K562 (cell line): ENCODE measurements at regions not wholly inside any gene's neighbourhood (a gene's known extent, or its start where the extent isn't known, plus 50 kb on each side); places are given as distances from the start of the nearest gene placed in this dataset.

ENCODE experiments used
- ATAC-seq: fragments of 200-7000 bp; cut with Tn5 transposase; 3 replicates; pipeline ENCODE4 v1.9.1; 2020; ENCODE audit warnings: moderate library complexity
- BruUV-seq: library from RNA; stranded (reverse); fragments of 400-500 nt; replicated peaks from 2 replicates; lab custom pipeline; 2021; lab: Mats Ljungman, UMichigan
- CTCF ChIA-PET: fragments of 300-600 bp; formaldehyde crosslinking; extraction: SDS; loops from one replicate; lab custom pipeline; 2021; ENCODE audit warnings: low intra/inter-chr PET ratio; lab: Yijun Ruan, JAX
- POLR2A ChIA-PET: fragments of 300-600, 350-650 bp; sonication (Branson Sonifier 250); formaldehyde crosslinking; extraction: SDS; loops from one replicate; lab custom pipeline; 2021; ENCODE audit warnings: antibody characterized with exemption, inconsistent platforms; lab: Yijun Ruan, JAX
- DNase-seq, 4 experiments: peaks; one replicate each; pipeline versions ENCODE4 v3.0.0 to v3.0.0-alpha.2; 2011 to 2018; ENCODE audit warnings: low spot score in 3 of 4, mixed read lengths in 3 of 4; ENCODE audit errors: extremely low read depth in 1 of 4
- FAIRE-seq: peaks from 2 replicates; lab custom pipeline; 2011; peaks lifted over from hg19 to GRCh38; lab: Jason Lieb, UNC
- H2AFZ ChIP-seq: 2 replicates; pipeline ENCODE4 v1.6.0; 2011; ENCODE audit warnings: low read depth, low read length, control low read depth, inconsistent platforms
- H3K27ac ChIP-seq: fragments of 200-600 bp; 3 replicates; pipeline ENCODE4 v1.8.0; 2011; ENCODE audit warnings: low read depth, mild to moderate bottlenecking, control low read depth, inconsistent platforms, low read length, moderate library complexity, mixed read lengths; ENCODE audit errors: extremely low read depth
- H3K27me3 ChIP-seq, 2 experiments: fragments of 300-600 bp in 1 of 2; 2 replicates in 1 of 2; 3 replicates in 1 of 2; pipeline versions ENCODE4 v1.6.0 to v1.8.0; 2011; ENCODE audit warnings: inconsistent platforms in 2 of 2, low read length in 2 of 2, mild to moderate bottlenecking in 1 of 2, mixed read lengths in 1 of 2, moderate library complexity in 1 of 2; ENCODE audit not compliant: control insufficient read depth in 2 of 2, insufficient read depth in 2 of 2
- H3K36me3 ChIP-seq: fragments of 300-600 bp; 3 replicates; pipeline ENCODE4 v1.8.0; 2011; ENCODE audit warnings: mild to moderate bottlenecking, low read length, inconsistent platforms; ENCODE audit not compliant: control insufficient read depth, insufficient read depth
- H3K4me1 ChIP-seq, 2 experiments: fragments of 200-600 bp in 1 of 2; replicated peaks in 1 of 2; 2 replicates in 1 of 2; 3 replicates in 1 of 2; pipeline versions ENCODE4 v1.5.1 to v1.8.0; 2011; ENCODE audit warnings: inconsistent platforms in 2 of 2, low read length in 2 of 2, mild to moderate bottlenecking in 1 of 2, mixed read lengths in 1 of 2, moderate library complexity in 1 of 2; ENCODE audit not compliant: control insufficient read depth in 2 of 2, insufficient read depth in 2 of 2
- H3K4me2 ChIP-seq: 2 replicates; pipeline ENCODE4 v1.6.1; 2011; ENCODE audit warnings: low read length, control low read depth, inconsistent platforms, mixed read lengths; ENCODE audit not compliant: insufficient read depth
- H3K4me3 ChIP-seq: fragments of 200-600 bp; sonication (generic), shearing (Covaris generic); 2 replicates; pipeline ENCODE4 v1.5.1; 2016; ENCODE audit warnings: control low read depth, inconsistent platforms
- H3K79me2 ChIP-seq: fragments of 200-600 bp; 3 replicates; pipeline ENCODE4 v1.8.0; 2011; ENCODE audit warnings: low read length, inconsistent platforms; ENCODE audit not compliant: control insufficient read depth, insufficient read depth
- H3K9ac ChIP-seq, 2 experiments: 2 replicates each; pipeline versions ENCODE4 v1.6.0 to v1.6.1; 2011; ENCODE audit warnings: low read depth in 2 of 2, low read length in 2 of 2, control low read depth in 1 of 2, inconsistent platforms in 1 of 2, mild to moderate bottlenecking in 1 of 2, mixed read lengths in 1 of 2; ENCODE audit not compliant: insufficient read depth in 1 of 2
- H3K9me1 ChIP-seq: one replicate; pipeline ENCODE4 v1.6.0; 2011; ENCODE audit warnings: inconsistent platforms, mild to moderate bottlenecking, low read length, moderate library complexity; ENCODE audit not compliant: control insufficient read depth, insufficient read depth
- H3K9me3 ChIP-seq: replicated peaks from 2 replicates; pipeline ENCODE4 v1.5.1; 2011; ENCODE audit warnings: low read depth, low read length, inconsistent platforms; ENCODE audit not compliant: control insufficient read depth, insufficient read depth
- H4K20me1 ChIP-seq: replicated peaks from 2 replicates; pipeline ENCODE4 v1.6.1; 2011; ENCODE audit warnings: low read length, inconsistent platforms, mixed read lengths; ENCODE audit not compliant: control insufficient read depth, insufficient read depth
- SIN3B ChIP-seq: fragments of 450-650 bp; IDR thresholded peaks from 2 replicates; pipeline ENCODE4 v1.6.1; 2017; ENCODE audit warnings: low read depth, mild to moderate bottlenecking, moderate library complexity
- WGBS: fragments of 100-300 bp; shearing (Covaris generic); methylation state at CpG from one replicate; pipeline ENCODE4 v1.1.6; 2016; ENCODE audit warnings: low coverage, mixed read lengths; ENCODE audit not compliant: insufficient coverage; ENCODE audit errors: missing lambda C conversion rate; 5-methylcytosine and 5-hydroxymethylcytosine counted together
- in situ Hi-C: fragments of 300-500 bp; cut with MboI; formaldehyde crosslinking; loops from 4 replicates; pipeline ENCODE4 v1.15.0; 2018; ENCODE audit warnings: inconsistent platforms, mixed read lengths
- intact Hi-C: fragments of 100-400 bp; cut with micrococcal nuclease; formaldehyde crosslinking; loops from 2 replicates; pipeline ENCODE4 v1.14.2; 2022
- TF ChIP-seq, protein P1 (sequence below): fragments of 450-650 bp; IDR thresholded peaks from 2 replicates; pipeline ENCODE4 v1.6.1; 2016; ENCODE audit warnings: low read depth, mild to moderate bottlenecking, moderate library complexity
- TF ChIP-seq, protein P2 (sequence below): sonication (generic); formaldehyde crosslinking; IDR thresholded peaks from 2 replicates; pipeline ENCODE4 v1.8.1; 2023; ENCODE audit warnings: mild to moderate bottlenecking, missing genetic modification reagents
- TF ChIP-seq, protein P3 (sequence below): sonication (generic); formaldehyde crosslinking; IDR thresholded peaks from 2 replicates; pipeline ENCODE4 v1.8.0; 2022; ENCODE audit warnings: mild to moderate bottlenecking, missing genetic modification reagents

DNA sequence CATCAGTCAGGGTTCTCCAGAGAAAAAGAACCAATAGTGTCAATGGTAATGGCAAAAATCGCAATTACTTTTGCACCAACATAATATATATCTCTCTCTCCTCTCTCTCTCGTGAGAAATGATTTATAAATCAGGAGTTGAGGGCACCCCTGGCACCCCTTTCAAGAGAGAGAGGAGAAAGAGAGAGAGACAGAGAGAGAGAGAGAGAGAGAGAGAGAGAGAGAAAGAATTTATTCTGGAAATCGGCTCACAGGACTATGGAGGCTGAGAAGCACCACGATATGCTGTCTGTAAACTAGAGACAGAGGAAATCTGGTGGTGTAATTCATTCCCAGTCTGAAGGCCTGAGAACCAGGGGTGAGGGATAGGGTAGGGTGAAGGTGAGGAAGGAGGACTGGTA is 201.9 kb upstream of the MAP3K7 start:
- Histone ChIP-seq H3K9ac (no peak overlapping the region), H3K9me3 (no peaks in the 10 kb centered on the region), H3K79me2 (no peaks in the 10 kb centered on the region), H3K4me2 (no peak overlapping the region), H3K27me3 (no peaks in the 10 kb centered on the region), H3K36me3 (no peaks in the 10 kb centered on the region), H3K27ac (no peak overlapping the region), H3K4me1 (no peaks in the 10 kb centered on the region), H4K20me1 (no peaks in the 10 kb centered on the region), H2AFZ (no peak overlapping the region), H3K4me3 (no peak overlapping the region), H3K9me1 (no peaks in the 10 kb centered on the region)
- no peak for DNase-seq
- TF ChIP-seq, protein P1, sequence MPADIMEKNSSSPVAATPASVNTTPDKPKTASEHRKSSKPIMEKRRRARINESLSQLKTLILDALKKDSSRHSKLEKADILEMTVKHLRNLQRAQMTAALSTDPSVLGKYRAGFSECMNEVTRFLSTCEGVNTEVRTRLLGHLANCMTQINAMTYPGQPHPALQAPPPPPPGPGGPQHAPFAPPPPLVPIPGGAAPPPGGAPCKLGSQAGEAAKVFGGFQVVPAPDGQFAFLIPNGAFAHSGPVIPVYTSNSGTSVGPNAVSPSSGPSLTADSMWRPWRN = no peak
- no peak for TF ChIP-seq SIN3B
- TF ChIP-seq, protein P2, sequence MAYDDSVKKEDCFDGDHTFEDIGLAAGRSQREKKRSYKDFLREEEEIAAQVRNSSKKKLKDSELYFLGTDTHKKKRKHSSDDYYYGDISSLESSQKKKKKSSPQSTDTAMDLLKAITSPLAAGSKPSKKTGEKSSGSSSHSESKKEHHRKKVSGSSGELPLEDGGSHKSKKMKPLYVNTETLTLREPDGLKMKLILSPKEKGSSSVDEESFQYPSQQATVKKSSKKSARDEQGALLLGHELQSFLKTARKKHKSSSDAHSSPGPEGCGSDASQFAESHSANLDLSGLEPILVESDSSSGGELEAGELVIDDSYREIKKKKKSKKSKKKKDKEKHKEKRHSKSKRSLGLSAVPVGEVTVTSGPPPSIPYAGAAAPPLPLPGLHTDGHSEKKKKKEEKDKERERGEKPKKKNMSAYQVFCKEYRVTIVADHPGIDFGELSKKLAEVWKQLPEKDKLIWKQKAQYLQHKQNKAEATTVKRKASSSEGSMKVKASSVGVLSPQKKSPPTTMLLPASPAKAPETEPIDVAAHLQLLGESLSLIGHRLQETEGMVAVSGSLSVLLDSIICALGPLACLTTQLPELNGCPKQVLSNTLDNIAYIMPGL = no peak
- TF ChIP-seq, protein P3, sequence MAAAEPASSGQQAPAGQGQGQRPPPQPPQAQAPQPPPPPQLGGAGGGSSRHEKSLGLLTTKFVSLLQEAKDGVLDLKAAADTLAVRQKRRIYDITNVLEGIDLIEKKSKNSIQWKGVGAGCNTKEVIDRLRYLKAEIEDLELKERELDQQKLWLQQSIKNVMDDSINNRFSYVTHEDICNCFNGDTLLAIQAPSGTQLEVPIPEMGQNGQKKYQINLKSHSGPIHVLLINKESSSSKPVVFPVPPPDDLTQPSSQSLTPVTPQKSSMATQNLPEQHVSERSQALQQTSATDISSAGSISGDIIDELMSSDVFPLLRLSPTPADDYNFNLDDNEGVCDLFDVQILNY = no peak
- in situ Hi-C loops (no loop called here), intact Hi-C loops (no loop called here)
- no TSS peak for BruUV-seq
- WGBS = 0% methylated on average over 4 of the region's 4 CpGs
- ChIA-PET POLR2A (no interaction called here), CTCF (no interaction called here)
- no peak for FAIRE-seq
- ATAC-seq = no peak
